ENCODE measurements at regions not wholly inside any gene's neighbourhood (a gene's known extent, or its start where the extent isn't known, plus 50 kb on each side); places are given as distances from the start of the nearest gene placed in this dataset.

DNA sequence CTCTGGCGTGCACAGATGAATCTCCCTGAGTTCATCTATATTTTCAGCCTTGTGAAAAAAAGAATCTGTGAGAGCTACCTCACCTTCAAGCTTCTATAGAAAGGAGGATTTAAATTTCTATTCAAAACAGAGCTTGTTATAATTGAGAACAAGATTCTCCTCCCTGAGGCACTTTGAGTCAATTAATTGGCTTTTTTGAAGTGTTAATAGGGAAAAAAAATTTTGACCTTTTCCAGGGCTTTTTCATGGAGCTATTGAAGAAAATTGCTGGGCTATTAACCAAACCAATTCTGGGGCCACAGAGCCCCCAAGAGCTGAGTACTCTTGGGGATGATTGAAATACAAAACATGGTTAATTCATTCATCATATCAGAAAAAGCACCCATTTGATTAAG is 225.1 kb downstream of the CMPK2 start:
- no peak overlapping the region for H3K4me3 ChIP-seq (ENCODE audit: low read length in 3 of 3)
- no peaks in the 10 kb centered on the region for H3K27me3 ChIP-seq (ENCODE audit: control insufficient read depth in 3 of 3, insufficient read depth in 3 of 3, low read length in 3 of 3)
- H3K9me3 ChIP-seq (ENCODE audit: control insufficient read depth in 3 of 3, low read length in 3 of 3) = no peaks in the 10 kb centered on the region
- no peaks in the 10 kb centered on the region for H3K4me1 ChIP-seq (ENCODE audit: control insufficient read depth in 3 of 3, insufficient read depth in 3 of 3, low read length in 3 of 3)
- H3K36me3 ChIP-seq (ENCODE audit: control insufficient read depth in 3 of 3, insufficient read depth in 3 of 3, low read length in 3 of 3) = no peaks in the 10 kb centered on the region
- no peak overlapping the region for H3K27ac ChIP-seq (ENCODE audit: low read depth, low read length)
- no peak overlapping the region for H3K9ac ChIP-seq (ENCODE audit: low read depth in 1 of 3, low read length in 3 of 3)

DNA sequence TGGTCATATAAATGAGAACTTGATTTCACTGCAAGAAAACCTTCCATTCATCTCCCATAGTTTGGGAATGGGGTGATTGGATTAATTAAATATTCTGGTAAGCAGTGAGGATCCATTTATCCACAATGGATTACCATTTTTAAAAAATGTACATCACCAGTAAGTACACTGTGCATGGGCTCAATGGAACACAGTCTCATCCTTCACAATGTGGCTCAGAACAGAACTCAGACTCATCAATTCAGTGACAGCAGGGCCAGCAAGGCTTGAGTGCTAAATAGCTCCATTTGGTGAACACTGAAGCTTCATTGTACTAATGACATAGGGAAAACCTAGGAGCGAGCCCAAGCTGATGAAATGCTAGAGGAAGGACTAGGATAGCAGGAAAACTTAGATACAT is 223.8 kb downstream of the CMPK2 start:
- no peaks in the 10 kb centered on the region for H3K36me3 ChIP-seq (ENCODE audit: control insufficient read depth in 3 of 3, insufficient read depth in 3 of 3, low read length in 3 of 3)
- H3K9ac ChIP-seq (ENCODE audit: low read depth in 1 of 3, low read length in 3 of 3) = no peak overlapping the region
- no peak overlapping the region for H3K4me3 ChIP-seq (ENCODE audit: low read length in 3 of 3)
- H3K9me3 ChIP-seq (ENCODE audit: control insufficient read depth in 3 of 3, low read length in 3 of 3) = no peaks in the 10 kb centered on the region
- no peak overlapping the region for H3K27ac ChIP-seq (ENCODE audit: low read depth, low read length)
- H3K27me3 ChIP-seq (ENCODE audit: control insufficient read depth in 3 of 3, insufficient read depth in 3 of 3, low read length in 3 of 3) = no peaks in the 10 kb centered on the region
- no peaks in the 10 kb centered on the region for H3K4me1 ChIP-seq (ENCODE audit: control insufficient read depth in 3 of 3, insufficient read depth in 3 of 3, low read length in 3 of 3)

DNA sequence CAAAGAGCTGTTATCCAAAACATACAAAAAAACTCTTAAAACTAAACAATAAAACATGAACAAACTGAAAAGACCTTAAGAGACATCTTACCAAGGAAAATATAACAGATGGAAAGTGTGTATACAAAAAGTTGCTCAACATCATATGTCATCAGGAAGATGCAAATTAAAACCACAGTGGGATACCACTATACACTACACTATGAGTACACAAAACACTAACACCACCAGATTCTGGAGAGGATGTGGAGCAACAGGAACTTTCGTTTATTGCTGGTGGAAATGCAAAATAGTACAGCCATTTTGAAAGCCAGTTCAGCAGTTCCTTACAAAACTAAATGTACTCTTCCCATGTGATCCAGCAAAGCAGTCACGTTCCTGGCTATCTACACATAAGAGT is 221.4 kb downstream of the CMPK2 start:
- no peak overlapping the region for H3K27ac ChIP-seq (ENCODE audit: low read depth, low read length)
- H3K9me3 ChIP-seq (ENCODE audit: control insufficient read depth in 3 of 3, low read length in 3 of 3) = no peaks in the 10 kb centered on the region
- no peak overlapping the region for H3K9ac ChIP-seq (ENCODE audit: low read depth in 1 of 3, low read length in 3 of 3)
- H3K36me3 ChIP-seq (ENCODE audit: control insufficient read depth in 3 of 3, insufficient read depth in 3 of 3, low read length in 3 of 3) = no peaks in the 10 kb centered on the region
- H3K4me3 ChIP-seq (ENCODE audit: low read length in 3 of 3) = no peak overlapping the region
- no peaks in the 10 kb centered on the region for H3K27me3 ChIP-seq (ENCODE audit: control insufficient read depth in 3 of 3, insufficient read depth in 3 of 3, low read length in 3 of 3)
- H3K4me1 ChIP-seq (ENCODE audit: control insufficient read depth in 3 of 3, insufficient read depth in 3 of 3, low read length in 3 of 3) = no peaks in the 10 kb centered on the region

DNA sequence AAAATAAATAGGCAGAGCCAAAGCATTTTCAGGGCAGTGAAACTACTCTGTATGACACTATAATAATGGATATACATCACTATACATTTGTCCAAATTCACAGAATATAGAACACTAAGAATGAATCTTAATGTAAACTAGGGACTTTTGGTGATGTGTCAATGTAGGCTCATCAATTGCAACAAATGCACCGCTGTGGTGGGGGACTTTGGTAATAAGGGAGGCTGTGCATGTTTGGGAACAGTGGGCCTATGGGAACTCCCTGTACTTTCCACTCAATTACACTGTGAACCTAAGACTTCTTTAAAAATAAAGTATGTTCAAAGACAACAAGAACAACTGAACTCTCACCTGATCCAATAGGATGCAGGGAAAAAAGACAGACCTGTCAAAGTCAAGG is 220.7 kb downstream of the CMPK2 start:
- Histone ChIP-seq H3K27ac (ENCODE audit: low read depth, low read length) (no peak overlapping the region), H3K4me3 (ENCODE audit: low read length in 3 of 3) (no peak overlapping the region), H3K4me1 (ENCODE audit: control insufficient read depth in 3 of 3, insufficient read depth in 3 of 3, low read length in 3 of 3) (no peaks in the 10 kb centered on the region), H3K9ac (ENCODE audit: low read depth in 1 of 3, low read length in 3 of 3) (no peak overlapping the region), H3K27me3 (ENCODE audit: control insufficient read depth in 3 of 3, insufficient read depth in 3 of 3, low read length in 3 of 3) (no peaks in the 10 kb centered on the region), H3K9me3 (ENCODE audit: control insufficient read depth in 3 of 3, low read length in 3 of 3) (no peaks in the 10 kb centered on the region), H3K36me3 (ENCODE audit: control insufficient read depth in 3 of 3, insufficient read depth in 3 of 3, low read length in 3 of 3) (no peaks in the 10 kb centered on the region)

DNA sequence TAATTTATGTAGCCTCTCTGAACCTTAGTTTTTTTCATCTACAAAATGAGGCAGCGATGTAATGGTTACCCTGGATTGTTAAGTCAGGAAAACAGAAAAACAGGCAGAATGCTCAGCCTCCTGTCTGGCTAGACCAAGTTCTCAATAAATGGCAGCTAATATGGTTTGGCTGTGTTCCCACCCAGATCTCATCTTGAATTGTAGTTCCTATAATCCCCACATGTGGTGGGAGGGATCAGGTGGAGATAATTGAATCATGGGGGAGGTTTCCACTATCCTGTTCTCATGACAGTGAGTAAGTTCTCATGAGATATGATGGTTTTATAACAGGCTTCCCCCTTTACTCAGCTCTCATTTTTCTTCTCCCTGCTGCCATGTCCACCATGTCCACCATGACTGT is 220.0 kb downstream of the CMPK2 start:
- Histone ChIP-seq H3K36me3 (ENCODE audit: control insufficient read depth in 3 of 3, insufficient read depth in 3 of 3, low read length in 3 of 3) (no peaks in the 10 kb centered on the region), H3K27me3 (ENCODE audit: control insufficient read depth in 3 of 3, insufficient read depth in 3 of 3, low read length in 3 of 3) (no peaks in the 10 kb centered on the region), H3K4me3 (ENCODE audit: low read length in 3 of 3) (no peak overlapping the region), H3K9ac (ENCODE audit: low read depth in 1 of 3, low read length in 3 of 3) (no peak overlapping the region), H3K9me3 (ENCODE audit: control insufficient read depth in 3 of 3, low read length in 3 of 3) (no peaks in the 10 kb centered on the region), H3K27ac (ENCODE audit: low read depth, low read length) (no peak overlapping the region), H3K4me1 (ENCODE audit: control insufficient read depth in 3 of 3, insufficient read depth in 3 of 3, low read length in 3 of 3) (no peaks in the 10 kb centered on the region)

DNA sequence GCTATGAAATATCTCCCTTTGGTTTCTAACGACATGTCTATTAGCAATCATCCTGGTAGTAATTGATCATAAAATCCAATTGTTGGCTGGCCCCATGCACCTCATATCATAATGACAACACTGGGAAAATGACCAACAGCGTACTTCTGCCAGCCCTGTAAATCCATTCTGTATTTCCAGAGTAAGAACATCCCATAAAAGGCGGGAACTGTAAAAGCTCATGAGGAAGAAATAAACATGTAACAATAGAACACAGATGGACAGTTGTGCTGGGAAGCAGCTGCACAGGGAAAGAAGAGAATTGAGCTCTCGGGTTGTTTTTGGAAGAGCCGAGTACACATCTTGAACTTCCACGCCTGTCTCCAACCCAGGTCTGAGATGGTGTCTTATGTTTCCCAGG is 218.7 kb downstream of the CMPK2 start:
- H3K4me1 ChIP-seq (ENCODE audit: control insufficient read depth in 3 of 3, insufficient read depth in 3 of 3, low read length in 3 of 3) = no peaks in the 10 kb centered on the region
- no peak overlapping the region for H3K4me3 ChIP-seq (ENCODE audit: low read length in 3 of 3)
- H3K9me3 ChIP-seq (ENCODE audit: control insufficient read depth in 3 of 3, low read length in 3 of 3) = no peaks in the 10 kb centered on the region
- no peak overlapping the region for H3K9ac ChIP-seq (ENCODE audit: low read depth in 1 of 3, low read length in 3 of 3)
- H3K27me3 ChIP-seq (ENCODE audit: control insufficient read depth in 3 of 3, insufficient read depth in 3 of 3, low read length in 3 of 3) = no peaks in the 10 kb centered on the region
- no peaks in the 10 kb centered on the region for H3K36me3 ChIP-seq (ENCODE audit: control insufficient read depth in 3 of 3, insufficient read depth in 3 of 3, low read length in 3 of 3)
- H3K27ac ChIP-seq (ENCODE audit: low read depth, low read length) = no peak overlapping the region

DNA sequence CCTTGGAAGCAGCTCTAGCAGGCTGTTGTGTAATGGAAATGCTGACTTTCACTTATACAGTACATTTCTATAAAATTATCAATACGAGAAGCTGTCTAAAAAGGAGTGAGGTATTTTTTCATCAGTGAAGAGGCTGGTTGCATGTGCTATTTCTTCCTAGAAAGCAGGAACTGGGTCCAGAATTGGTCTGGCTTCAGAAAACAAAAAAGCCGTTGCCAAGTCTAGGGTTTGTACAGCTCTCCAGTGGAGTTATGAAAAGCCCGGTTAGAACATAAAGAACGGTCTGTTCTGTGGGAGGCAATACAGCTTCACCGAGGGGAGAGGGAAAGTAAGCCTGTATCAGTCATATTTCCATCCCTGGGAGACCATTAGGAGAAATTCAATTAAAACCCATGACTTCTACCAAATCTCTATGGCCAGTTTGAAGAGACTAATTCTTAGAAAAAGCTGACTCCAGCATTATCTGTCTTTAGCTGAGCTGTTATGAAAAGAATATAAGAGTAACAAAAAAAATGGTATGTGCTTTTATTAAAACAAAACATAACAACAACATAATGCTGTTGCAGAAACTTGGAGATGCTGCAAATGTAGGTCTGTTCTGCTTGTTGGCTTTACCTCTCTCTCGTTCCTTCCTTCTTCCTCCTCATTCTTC is 217.0 kb downstream of the CMPK2 start:
- Histone ChIP-seq H3K27ac (ENCODE audit: low read depth, low read length) (no peak overlapping the region), H3K27me3 (ENCODE audit: control insufficient read depth in 3 of 3, insufficient read depth in 3 of 3, low read length in 3 of 3) (no peaks in the 10 kb centered on the region), H3K4me1 (ENCODE audit: control insufficient read depth in 3 of 3, insufficient read depth in 3 of 3, low read length in 3 of 3) (peaks cover 4 to 7% (median 4%) of the 10 kb centered on the region in 3 donors), H3K36me3 (ENCODE audit: control insufficient read depth in 3 of 3, insufficient read depth in 3 of 3, low read length in 3 of 3) (no peaks in the 10 kb centered on the region), H3K4me3 (ENCODE audit: low read length in 3 of 3) (no peak overlapping the region), H3K9ac (ENCODE audit: low read depth in 1 of 3, low read length in 3 of 3) (no peak overlapping the region), H3K9me3 (ENCODE audit: control insufficient read depth in 3 of 3, low read length in 3 of 3) (no peaks in the 10 kb centered on the region)

DNA sequence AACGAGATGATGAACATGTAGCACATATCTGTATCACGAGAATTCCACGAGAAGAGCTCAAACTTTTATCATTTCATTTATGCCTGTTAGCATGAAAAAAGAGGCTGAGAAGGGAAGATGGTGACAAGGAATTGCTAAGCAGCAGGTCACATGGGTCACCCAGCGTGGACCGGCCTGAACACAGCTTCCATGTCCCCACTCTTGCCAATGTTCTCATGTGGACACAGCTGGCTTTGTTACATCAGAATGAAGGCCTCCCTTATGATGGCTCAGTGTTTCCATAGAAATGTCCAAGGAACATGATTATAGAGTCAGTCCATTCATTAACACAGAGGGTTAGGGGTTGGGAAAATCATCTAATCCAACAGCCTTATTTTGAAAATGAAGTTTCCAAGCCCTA is 215.4 kb downstream of the CMPK2 start:
- Histone ChIP-seq H3K4me3 (ENCODE audit: low read length in 3 of 3) (no peak overlapping the region), H3K27me3 (ENCODE audit: control insufficient read depth in 3 of 3, insufficient read depth in 3 of 3, low read length in 3 of 3) (no peaks in the 10 kb centered on the region), H3K9me3 (ENCODE audit: control insufficient read depth in 3 of 3, low read length in 3 of 3) (no peaks in the 10 kb centered on the region), H3K36me3 (ENCODE audit: control insufficient read depth in 3 of 3, insufficient read depth in 3 of 3, low read length in 3 of 3) (no peaks in the 10 kb centered on the region), H3K4me1 (ENCODE audit: control insufficient read depth in 3 of 3, insufficient read depth in 3 of 3, low read length in 3 of 3) (peaks cover 4 to 10% (median 7%) of the 10 kb centered on the region in 3 donors), H3K9ac (ENCODE audit: low read depth in 1 of 3, low read length in 3 of 3) (no peak overlapping the region), H3K27ac (ENCODE audit: low read depth, low read length) (no peak overlapping the region)

DNA sequence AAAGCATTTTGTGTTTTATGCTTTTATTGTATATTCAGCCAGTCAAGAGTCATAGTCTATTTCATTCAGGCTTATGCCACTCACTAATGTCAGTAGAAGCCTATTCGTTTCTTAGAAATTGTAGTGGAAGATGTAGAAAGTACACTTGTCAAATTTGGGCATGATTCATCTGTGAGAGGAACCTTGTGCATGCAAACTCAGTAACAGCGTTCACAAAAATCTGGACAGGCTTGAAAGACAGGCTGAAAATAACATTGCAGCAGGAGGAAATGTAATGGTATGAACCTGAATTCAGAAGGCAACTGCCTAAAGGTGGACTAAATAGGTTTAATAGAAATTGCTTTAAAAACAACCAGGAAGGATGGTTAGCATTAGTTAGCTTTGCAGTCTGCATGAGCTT is 213.5 kb downstream of the CMPK2 start:
- Histone ChIP-seq H3K27ac (ENCODE audit: low read depth, low read length) (no peak overlapping the region), H3K36me3 (ENCODE audit: control insufficient read depth in 3 of 3, insufficient read depth in 3 of 3, low read length in 3 of 3) (no peaks in the 10 kb centered on the region), H3K4me3 (ENCODE audit: low read length in 3 of 3) (no peak overlapping the region), H3K9ac (ENCODE audit: low read depth in 1 of 3, low read length in 3 of 3) (no peak overlapping the region), H3K27me3 (ENCODE audit: control insufficient read depth in 3 of 3, insufficient read depth in 3 of 3, low read length in 3 of 3) (no peaks in the 10 kb centered on the region), H3K4me1 (ENCODE audit: control insufficient read depth in 3 of 3, insufficient read depth in 3 of 3, low read length in 3 of 3) (peaks cover 4 to 10% (median 7%) of the 10 kb centered on the region in 3 donors), H3K9me3 (ENCODE audit: control insufficient read depth in 3 of 3, low read length in 3 of 3) (no peaks in the 10 kb centered on the region)

DNA sequence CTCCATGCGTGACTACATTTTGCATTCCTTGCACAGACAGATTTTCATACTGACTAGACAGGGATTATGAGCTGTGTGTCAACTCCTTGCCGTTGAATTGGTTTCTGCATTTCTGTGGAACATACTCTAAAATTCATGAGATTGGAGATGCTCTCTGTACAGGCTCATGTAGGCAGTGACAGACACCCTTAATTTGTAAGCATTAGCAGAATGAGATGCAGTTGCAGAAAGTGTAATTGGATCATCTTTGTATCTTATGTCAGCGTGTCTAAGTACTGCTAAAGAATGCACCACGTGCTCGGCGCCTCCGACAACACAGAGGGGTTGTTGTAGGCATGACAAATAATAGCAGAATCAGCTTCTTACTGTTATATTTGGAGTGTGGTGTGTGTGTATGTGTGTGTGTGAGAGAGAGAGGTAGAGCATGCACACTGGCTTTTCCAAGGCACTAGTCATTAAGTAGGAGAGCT is 212.4 kb downstream of the CMPK2 start:
- no peak overlapping the region for H3K27ac ChIP-seq (ENCODE audit: low read depth, low read length)
- H3K9ac ChIP-seq (ENCODE audit: low read depth in 1 of 3, low read length in 3 of 3) = no peak overlapping the region
- no peaks in the 10 kb centered on the region for H3K9me3 ChIP-seq (ENCODE audit: control insufficient read depth in 3 of 3, low read length in 3 of 3)
- H3K36me3 ChIP-seq (ENCODE audit: control insufficient read depth in 3 of 3, insufficient read depth in 3 of 3, low read length in 3 of 3) = no peaks in the 10 kb centered on the region
- H3K4me3 ChIP-seq (ENCODE audit: low read length in 3 of 3) = no peak overlapping the region
- no peaks in the 10 kb centered on the region for H3K27me3 ChIP-seq (ENCODE audit: control insufficient read depth in 3 of 3, insufficient read depth in 3 of 3, low read length in 3 of 3)
- H3K4me1 ChIP-seq (ENCODE audit: control insufficient read depth in 3 of 3, insufficient read depth in 3 of 3, low read length in 3 of 3) = peaks cover 4 to 10% (median 7%) of the 10 kb centered on the region in 3 donors

Data from skeletal muscle tissue (tissue), 3 donors.